ENCODE measurements at regions not wholly inside any gene's neighbourhood (a gene's known extent, or its start where the extent isn't known, plus 50 kb on each side); places are given as distances from the start of the nearest gene placed in this dataset.
A peak's percentile ranks its signal among the peaks of the same experiment; 100 is the strongest.

DNA sequence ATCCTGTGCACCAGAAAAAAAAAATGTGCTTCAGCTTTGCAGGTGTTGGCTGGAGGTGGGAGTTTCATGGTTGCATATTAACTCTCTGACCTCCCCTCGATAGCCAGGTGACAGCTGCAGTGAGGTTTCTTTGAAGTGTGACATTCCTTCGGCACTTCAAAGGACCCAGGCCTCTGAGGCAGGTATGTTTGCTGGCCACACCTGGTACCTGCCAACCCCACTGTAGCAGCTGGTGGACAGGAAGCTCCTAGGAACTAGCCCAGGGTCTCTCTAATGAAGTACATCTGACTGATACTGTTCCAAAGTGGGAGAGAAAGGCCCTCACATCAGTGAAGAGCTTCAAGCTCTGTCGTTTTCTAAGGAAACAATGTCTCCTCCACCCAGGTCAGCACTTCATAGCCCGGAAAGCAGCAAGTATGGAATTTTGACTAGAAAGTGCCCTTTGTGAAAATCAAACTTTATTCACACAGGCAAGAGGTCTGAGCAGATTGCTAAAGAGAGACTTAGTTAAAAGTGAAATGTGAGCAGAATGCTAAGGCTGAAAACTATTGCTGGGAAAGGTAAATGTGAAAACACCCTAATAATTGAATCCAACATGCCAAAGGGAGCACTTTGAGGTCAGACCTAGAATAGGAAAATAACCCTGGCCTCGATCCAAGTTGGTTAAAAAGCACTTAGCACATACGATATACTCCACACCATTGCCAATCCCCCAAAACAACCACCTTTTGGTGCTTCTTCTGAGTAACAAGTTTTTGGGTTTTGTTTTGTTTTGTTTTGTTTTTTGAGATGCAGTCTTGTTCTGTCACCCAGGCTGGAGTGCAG lies 71.3 kb downstream of the PHLDA1 start (continued):
- TF ChIP-seq ZNF646 (CRISPR knock-in tag; IDR thresholded peaks at IDR 0.05), result no peak
- no peak for TF ChIP-seq ZNF180 (CRISPR knock-in tag; IDR thresholded peaks at IDR 0.05; ENCODE audit: borderline replicate concordance, low read depth)
- peak; percentile 63; the same call in 1 of the 2 replicates for TF ChIP-seq DPF2 (CRISPR knock-in tag; IDR thresholded peaks at IDR 0.05; ENCODE audit: borderline replicate concordance, low read depth)
- no peak for TF ChIP-seq THAP11 (CRISPR knock-in tag; IDR thresholded peaks at IDR 0.05)
- peak; percentile 75 for TF ChIP-seq BCL6 (CRISPR knock-in tag; IDR thresholded peaks at IDR 0.05)
- 0 out of 2 replicates have a peak, but pooled peaks have one; percentile 38 for TF ChIP-seq ATF3 (CRISPR knock-in tag; IDR thresholded peaks at IDR 0.05)
- peak; percentile 75 for TF ChIP-seq ZBTB7B (CRISPR knock-in tag; IDR thresholded peaks at IDR 0.05)
- peak; percentile 79 for TF ChIP-seq SOX13 (IDR thresholded peaks at IDR 0.05)
- peak in 1 of 2 experiments; percentile 91; a peak in 2 of 4 replicates for TF ChIP-seq SOX13 (CRISPR knock-in tag; conservative IDR thresholded peaks at IDR 0.05 in 1 of 2, IDR thresholded peaks at IDR 0.05 in 1 of 2)
- TF ChIP-seq KDM6A (CRISPR knock-in tag; IDR thresholded peaks at IDR 0.05; ENCODE audit: low read depth), result 0 out of 2 replicates have a peak, but pooled peaks have one; percentile 26
- TF ChIP-seq, protein P1, sequence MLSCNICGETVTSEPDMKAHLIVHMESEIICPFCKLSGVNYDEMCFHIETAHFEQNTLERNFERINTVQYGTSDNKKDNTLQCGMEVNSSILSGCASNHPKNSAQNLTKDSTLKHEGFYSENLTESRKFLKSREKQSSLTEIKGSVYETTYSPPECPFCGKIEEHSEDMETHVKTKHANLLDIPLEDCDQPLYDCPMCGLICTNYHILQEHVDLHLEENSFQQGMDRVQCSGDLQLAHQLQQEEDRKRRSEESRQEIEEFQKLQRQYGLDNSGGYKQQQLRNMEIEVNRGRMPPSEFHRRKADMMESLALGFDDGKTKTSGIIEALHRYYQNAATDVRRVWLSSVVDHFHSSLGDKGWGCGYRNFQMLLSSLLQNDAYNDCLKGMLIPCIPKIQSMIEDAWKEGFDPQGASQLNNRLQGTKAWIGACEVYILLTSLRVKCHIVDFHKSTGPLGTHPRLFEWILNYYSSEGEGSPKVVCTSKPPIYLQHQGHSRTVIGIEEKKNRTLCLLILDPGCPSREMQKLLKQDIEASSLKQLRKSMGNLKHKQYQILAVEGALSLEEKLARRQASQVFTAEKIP (CRISPR knock-in tag; IDR thresholded peaks at IDR 0.05; ENCODE audit: borderline replicate concordance), result no peak
- TF ChIP-seq ZNF639 (CRISPR knock-in tag; conservative IDR thresholded peaks at IDR 0.05), result no peak
- peak; percentile 79 for TF ChIP-seq HDAC1 (CRISPR knock-in tag; IDR thresholded peaks at IDR 0.05)
- no peak for TF ChIP-seq ZNF280D (CRISPR knock-in tag; IDR thresholded peaks at IDR 0.05)
- no peak for TF ChIP-seq NONO (IDR thresholded peaks at IDR 0.05)
- TF ChIP-seq NONO (CRISPR knock-in tag; conservative IDR thresholded peaks at IDR 0.05), result no peak; the same call in 1 of the 2 replicates
